SK-N-SH treated with all-trans-retinoic acid at 6 μM for 48 hours (cell line): ENCODE measurements at regions not wholly inside any gene's neighbourhood (a gene's known extent, or its start where the extent isn't known, plus 50 kb on each side); places are given as distances from the start of the nearest gene placed in this dataset.

Experiments
- ATAC-seq: fragments of 200-7000 bp; cut with Tn5 transposase; 3 replicates; pipeline ENCODE4 v1.9.1; 2020; ENCODE audit warnings: mild to moderate bottlenecking, moderate library complexity
- ARNTL ChIP-seq: fragments of 450-650 bp; formaldehyde crosslinking; IDR thresholded peaks from 2 replicates; pipeline ENCODE4 v1.5.0; 2020; ENCODE audit warnings: low read depth, mild to moderate bottlenecking, moderate library complexity, borderline replicate concordance
- BACH2 ChIP-seq: fragments of 250-450 bp; sonication (Bioruptor Pico); IDR thresholded peaks from 2 replicates; pipeline ENCODE4 v1.9.0; 2021; ENCODE audit warnings: mild to moderate bottlenecking, borderline replicate concordance
- CSDC2 ChIP-seq: fragments of 250-450 bp; sonication (Bioruptor Pico); IDR thresholded peaks from 2 replicates; pipeline ENCODE4 v1.5.0; 2020; ENCODE audit warnings: mild to moderate bottlenecking, moderate library complexity
- CSRNP3 ChIP-seq: fragments of 250-450 bp; sonication (Bioruptor Pico); IDR thresholded peaks from 2 replicates; pipeline ENCODE4 v1.5.1; 2021; ENCODE audit warnings: mild to moderate bottlenecking, moderate library complexity
- ESRRG ChIP-seq: fragments of 250-450 bp; sonication (Bioruptor Pico); IDR thresholded peaks from 2 replicates; pipeline ENCODE4 v1.6.1; 2021; ENCODE audit warnings: mild to moderate bottlenecking
- GLIS3 ChIP-seq: fragments of 250-450 bp; sonication (Bioruptor Pico); IDR thresholded peaks from 2 replicates; pipeline ENCODE4 v1.5.0; 2020; ENCODE audit warnings: mild to moderate bottlenecking, moderate library complexity
- ISL1 ChIP-seq: fragments of 250-450 bp; sonication (Bioruptor Pico); IDR thresholded peaks from 2 replicates; pipeline ENCODE4 v2.1.2; 2022; ENCODE audit warnings: mild to moderate bottlenecking, moderate library complexity
- OSR1 ChIP-seq: fragments of 250-450 bp; sonication (Bioruptor Pico); IDR thresholded peaks from 2 replicates; pipeline ENCODE4 v1.8.0; 2022; ENCODE audit warnings: moderate library complexity, mild to moderate bottlenecking, inconsistent platforms
- PPARA ChIP-seq: fragments of 250-450 bp; sonication (Bioruptor Pico); IDR thresholded peaks from 2 replicates; pipeline ENCODE4 v1.5.0; 2020; ENCODE audit warnings: mild to moderate bottlenecking, borderline replicate concordance
- RARB ChIP-seq: fragments of 250-450 bp; sonication (Bioruptor Pico); IDR thresholded peaks from 2 replicates; pipeline ENCODE4 v1.8.0; 2021; ENCODE audit warnings: mild to moderate bottlenecking, moderate library complexity
- SNAI2 ChIP-seq: fragments of 250-450 bp; sonication (Bioruptor Pico); IDR thresholded peaks from 2 replicates; pipeline ENCODE4 v1.5.0; 2020; ENCODE audit warnings: mild to moderate bottlenecking, moderate library complexity
- TOX ChIP-seq: fragments of 250-450 bp; sonication (Bioruptor Pico); IDR thresholded peaks from 2 replicates; pipeline ENCODE4 v1.8.0; 2021; ENCODE audit warnings: mild to moderate bottlenecking, moderate library complexity, borderline replicate concordance
- TSHZ2 ChIP-seq: fragments of 250-450 bp; sonication (Bioruptor Pico); IDR thresholded peaks from 2 replicates; pipeline ENCODE4 v1.5.0; 2020; ENCODE audit warnings: mild to moderate bottlenecking, moderate library complexity
- ZC3H10 ChIP-seq: fragments of 250-450 bp; sonication (Bioruptor Pico); IDR thresholded peaks from 2 replicates; pipeline ENCODE4 v1.5.1; 2021; ENCODE audit warnings: mild to moderate bottlenecking, moderate library complexity
- ZFP30 ChIP-seq: fragments of 450-650 bp; formaldehyde crosslinking; IDR thresholded peaks from 2 replicates; pipeline ENCODE4 v1.5.0; 2022; ENCODE audit warnings: mild to moderate bottlenecking, moderate library complexity
- ZNF70 ChIP-seq: fragments of 450-650 bp; formaldehyde crosslinking; IDR thresholded peaks from 2 replicates; pipeline ENCODE4 v1.5.0; 2020; ENCODE audit warnings: mild to moderate bottlenecking, moderate library complexity
- ZNF8 ChIP-seq: fragments of 450-650 bp; formaldehyde crosslinking; IDR thresholded peaks from 2 replicates; pipeline ENCODE4 v1.5.0; 2020; ENCODE audit warnings: mild to moderate bottlenecking, moderate library complexity
- TF ChIP-seq, protein P1 (sequence below): fragments of 250-450 bp; sonication (Bioruptor Pico); IDR thresholded peaks from 2 replicates; pipeline ENCODE4 v1.8.0; 2020; ENCODE audit warnings: mild to moderate bottlenecking, moderate library complexity, borderline replicate concordance
- TF ChIP-seq, protein P2 (sequence below): fragments of 250-450 bp; sonication (Bioruptor Pico); IDR thresholded peaks from 2 replicates; pipeline ENCODE4 v1.8.0; 2021; ENCODE audit warnings: low read depth, mild to moderate bottlenecking, moderate library complexity, borderline replicate concordance
- TF ChIP-seq, protein P3 (sequence below): fragments of 250-450 bp; sonication (Bioruptor Pico); IDR thresholded peaks from 2 replicates; pipeline ENCODE4 v1.5.1; 2020; ENCODE audit warnings: low read depth, mild to moderate bottlenecking, moderate library complexity

DNA sequence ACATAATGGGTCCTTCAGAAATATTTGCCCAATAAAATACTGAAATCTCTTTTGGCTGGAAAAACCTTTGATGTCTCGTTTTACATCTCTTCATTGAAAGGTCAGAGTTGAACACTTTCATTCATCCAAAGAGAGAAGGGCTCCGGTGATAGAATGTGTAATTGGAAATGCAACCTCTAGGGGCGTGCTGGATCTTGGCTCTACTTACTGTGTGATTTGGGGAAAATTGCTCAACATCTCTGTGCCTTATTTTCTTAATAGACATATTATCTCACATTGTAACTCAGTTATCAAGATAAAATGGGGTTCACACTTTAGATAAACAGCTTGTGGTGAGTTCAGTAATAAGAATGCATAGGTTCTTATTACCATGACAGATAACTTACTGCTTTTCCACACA is 1444.1 kb downstream of the SLITRK5 start:
- no peak for ATAC-seq
- TF ChIP-seq ZNF8 (CRISPR knock-in tag) (no peak), ARNTL (CRISPR knock-in tag) (no peak), RARB (no peak), ZNF70 (CRISPR knock-in tag) (no peak), ESRRG (CRISPR knock-in tag) (no peak), TOX (CRISPR knock-in tag) (no peak), PPARA (CRISPR knock-in tag) (no peak), OSR1 (CRISPR knock-in tag) (no peak), ISL1 (CRISPR knock-in tag) (no peak), GLIS3 (CRISPR knock-in tag) (no peak), ZFP30 (no peak), SNAI2 (no peak)
- TF ChIP-seq, protein P1, sequence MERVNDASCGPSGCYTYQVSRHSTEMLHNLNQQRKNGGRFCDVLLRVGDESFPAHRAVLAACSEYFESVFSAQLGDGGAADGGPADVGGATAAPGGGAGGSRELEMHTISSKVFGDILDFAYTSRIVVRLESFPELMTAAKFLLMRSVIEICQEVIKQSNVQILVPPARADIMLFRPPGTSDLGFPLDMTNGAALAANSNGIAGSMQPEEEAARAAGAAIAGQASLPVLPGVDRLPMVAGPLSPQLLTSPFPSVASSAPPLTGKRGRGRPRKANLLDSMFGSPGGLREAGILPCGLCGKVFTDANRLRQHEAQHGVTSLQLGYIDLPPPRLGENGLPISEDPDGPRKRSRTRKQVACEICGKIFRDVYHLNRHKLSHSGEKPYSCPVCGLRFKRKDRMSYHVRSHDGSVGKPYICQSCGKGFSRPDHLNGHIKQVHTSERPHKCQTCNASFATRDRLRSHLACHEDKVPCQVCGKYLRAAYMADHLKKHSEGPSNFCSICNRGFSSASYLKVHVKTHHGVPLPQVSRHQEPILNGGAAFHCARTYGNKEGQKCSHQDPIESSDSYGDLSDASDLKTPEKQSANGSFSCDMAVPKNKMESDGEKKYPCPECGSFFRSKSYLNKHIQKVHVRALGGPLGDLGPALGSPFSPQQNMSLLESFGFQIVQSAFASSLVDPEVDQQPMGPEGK: no peak
- TF ChIP-seq, protein P2, sequence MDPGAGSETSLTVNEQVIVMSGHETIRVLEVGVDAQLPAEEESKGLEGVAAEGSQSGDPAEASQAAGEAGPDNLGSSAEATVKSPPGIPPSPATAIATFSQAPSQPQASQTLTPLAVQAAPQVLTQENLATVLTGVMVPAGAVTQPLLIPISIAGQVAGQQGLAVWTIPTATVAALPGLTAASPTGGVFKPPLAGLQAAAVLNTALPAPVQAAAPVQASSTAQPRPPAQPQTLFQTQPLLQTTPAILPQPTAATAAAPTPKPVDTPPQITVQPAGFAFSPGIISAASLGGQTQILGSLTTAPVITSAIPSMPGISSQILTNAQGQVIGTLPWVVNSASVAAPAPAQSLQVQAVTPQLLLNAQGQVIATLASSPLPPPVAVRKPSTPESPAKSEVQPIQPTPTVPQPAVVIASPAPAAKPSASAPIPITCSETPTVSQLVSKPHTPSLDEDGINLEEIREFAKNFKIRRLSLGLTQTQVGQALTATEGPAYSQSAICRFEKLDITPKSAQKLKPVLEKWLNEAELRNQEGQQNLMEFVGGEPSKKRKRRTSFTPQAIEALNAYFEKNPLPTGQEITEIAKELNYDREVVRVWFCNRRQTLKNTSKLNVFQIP (CRISPR knock-in tag): no peak
- TF ChIP-seq, protein P3, sequence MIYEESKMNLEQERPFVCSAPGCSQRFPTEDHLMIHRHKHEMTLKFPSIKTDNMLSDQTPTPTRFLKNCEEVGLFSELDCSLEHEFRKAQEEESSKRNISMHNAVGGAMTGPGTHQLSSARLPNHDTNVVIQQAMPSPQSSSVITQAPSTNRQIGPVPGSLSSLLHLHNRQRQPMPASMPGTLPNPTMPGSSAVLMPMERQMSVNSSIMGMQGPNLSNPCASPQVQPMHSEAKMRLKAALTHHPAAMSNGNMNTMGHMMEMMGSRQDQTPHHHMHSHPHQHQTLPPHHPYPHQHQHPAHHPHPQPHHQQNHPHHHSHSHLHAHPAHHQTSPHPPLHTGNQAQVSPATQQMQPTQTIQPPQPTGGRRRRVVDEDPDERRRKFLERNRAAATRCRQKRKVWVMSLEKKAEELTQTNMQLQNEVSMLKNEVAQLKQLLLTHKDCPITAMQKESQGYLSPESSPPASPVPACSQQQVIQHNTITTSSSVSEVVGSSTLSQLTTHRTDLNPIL: no peak

- ATAC-seq: no peak
- no peak for TF ChIP-seq CSRNP3 (CRISPR knock-in tag)
- no peak for TF ChIP-seq TSHZ2
- no peak for TF ChIP-seq ZC3H10 (CRISPR knock-in tag)
- no peak for TF ChIP-seq OSR1 (CRISPR knock-in tag)
- TF ChIP-seq ESRRG (CRISPR knock-in tag): no peak
- TF ChIP-seq, protein P3: no peak
- TF ChIP-seq ARNTL (CRISPR knock-in tag): no peak
- TF ChIP-seq, protein P1: no peak
- no peak for TF ChIP-seq ZFP30
- no peak for TF ChIP-seq CSDC2 (CRISPR knock-in tag)
- no peak for TF ChIP-seq BACH2
- no peak for TF ChIP-seq RARB
- no peak for TF ChIP-seq SNAI2
- TF ChIP-seq ISL1 (CRISPR knock-in tag): no peak
- TF ChIP-seq, all 23 proteins: peak for 0
Observed at GRCh38 chr13:89136678-89137077, 1465.5 kb downstream of the SLITRK5 start.
